Caco-2 (cell line): ENCODE measurements at regions not wholly inside any gene's neighbourhood (a gene's known extent, or its start where the extent isn't known, plus 50 kb on each side); places are given as distances from the start of the nearest gene placed in this dataset.

ENCODE experiments used
- BruUV-seq: library from RNA; stranded (reverse); fragments of 400-500 nt; replicated peaks from 2 replicates; lab custom pipeline; 2021; lab: Mats Ljungman, UMichigan
- CTCF ChIA-PET: fragments of 300-600 bp; sonication (Branson Sonifier 250); formaldehyde crosslinking; loops from one replicate; lab custom pipeline; 2022; ENCODE audit warnings: antibody characterized with exemption; lab: Charles Lee
- POLR2A ChIA-PET: fragments of 300-600 bp; sonication (Branson Sonifier 250); formaldehyde crosslinking; loops from one replicate; lab custom pipeline; 2022; ENCODE audit warnings: antibody characterized with exemption; lab: Charles Lee
- DNase-seq, 2 experiments: peaks; one replicate each; pipeline versions ENCODE4 v3.0.0 to v3.0.0-alpha.2; 2020 to 2022
- H3K27me3 ChIP-seq: replicated peaks from 2 replicates; pipeline ENCODE4 v1.6.0; 2011; ENCODE audit warnings: low read length; ENCODE audit not compliant: control insufficient read depth, insufficient read depth
- H3K36me3 ChIP-seq: 2 replicates; pipeline ENCODE4 v1.5.1; 2011; ENCODE audit warnings: low read length; ENCODE audit not compliant: control insufficient read depth, insufficient read depth
- H3K4me1 ChIP-seq: fragments of 250-450 bp; sonication (Bioruptor Pico); 2 replicates; pipeline ENCODE4 v1.5.1; 2020; ENCODE audit warnings: mild to moderate bottlenecking
- H3K4me3 ChIP-seq: 2 replicates; pipeline ENCODE4 v1.5.1; 2011; ENCODE audit warnings: low read depth, mild to moderate bottlenecking, control low read depth, low read length
- H3K9me3 ChIP-seq: fragments of 250-450 bp; sonication (Bioruptor Pico); 2 replicates; pipeline ENCODE4 v1.5.1; 2020; ENCODE audit warnings: mild to moderate bottlenecking, moderate library complexity
- H3K27ac Mint-ChIP-seq: one replicate; pipeline ENCODE4 v1.8.0; 2022; ENCODE audit warnings: mixed read lengths; ENCODE audit not compliant: unreplicated experiment
- H3K27me3 Mint-ChIP-seq: one replicate; pipeline ENCODE4 v1.8.0; 2022; ENCODE audit warnings: mixed read lengths; ENCODE audit not compliant: insufficient read depth, unreplicated experiment
- H3K36me3 Mint-ChIP-seq: one replicate; pipeline ENCODE4 v1.8.0; 2022; ENCODE audit warnings: mild to moderate bottlenecking, mixed read lengths; ENCODE audit not compliant: insufficient read depth, unreplicated experiment
- H3K4me1 Mint-ChIP-seq: one replicate; pipeline ENCODE4 v1.8.0; 2022; ENCODE audit warnings: low read depth, mixed read lengths; ENCODE audit not compliant: unreplicated experiment
- H3K4me3 Mint-ChIP-seq: one replicate; pipeline ENCODE4 v1.8.0; 2022; ENCODE audit warnings: mild to moderate bottlenecking, moderate library complexity, mixed read lengths; ENCODE audit not compliant: unreplicated experiment
- H3K9me3 Mint-ChIP-seq: one replicate; pipeline ENCODE4 v1.8.0; 2022; ENCODE audit warnings: mixed read lengths; ENCODE audit not compliant: unreplicated experiment
- intact Hi-C: fragments of 100-400 bp; cut with micrococcal nuclease; formaldehyde crosslinking; loops from one replicate; pipeline ENCODE4 v1.10.0; 2022; ENCODE audit not compliant: unreplicated experiment
- TF ChIP-seq, protein P1 (sequence below), 2 experiments: fragments of 200-600 bp in 1 of 2; IDR thresholded peaks; 1 replicate in 1 of 2; 2 replicates in 1 of 2; pipeline versions ENCODE4 v1.5.1 to v1.8.0; 2011 to 2022; ENCODE audit warnings: antibody characterized with exemption in 1 of 2, control low read depth in 1 of 2, inconsistent platforms in 1 of 2, low read depth in 1 of 2, low read length in 1 of 2, mild to moderate bottlenecking in 1 of 2, moderate library complexity in 1 of 2; ENCODE audit not compliant: insufficient read depth in 1 of 2, severe bottlenecking in 1 of 2, unreplicated experiment in 1 of 2

DNA sequence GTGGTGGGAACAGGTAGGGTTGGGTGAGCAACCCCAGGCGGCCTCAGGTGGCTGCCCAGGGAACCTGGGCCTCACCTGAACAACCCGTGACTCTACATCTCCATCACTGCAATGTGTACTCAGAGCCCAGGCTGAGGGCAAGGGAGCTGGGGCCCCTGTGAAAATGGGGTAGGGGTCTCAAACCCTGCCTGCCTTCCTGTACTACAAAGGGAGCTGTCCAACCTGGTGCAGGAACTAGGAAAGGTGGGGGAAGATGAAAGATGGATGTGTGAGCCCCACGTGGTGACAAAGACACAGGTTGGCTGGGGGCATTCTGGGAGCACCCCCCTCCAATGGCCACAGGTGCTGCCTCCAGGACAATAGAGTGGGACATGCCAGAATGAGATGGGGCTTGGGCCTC lies 62.1 kb upstream of the SLC2A12 start:
- ChIA-PET CTCF (interaction anchor here (1.2 kb wide), 1 partner anchor 9 kb away, joined by 4 read pairs; no protein-coding TSS in a partner anchor), POLR2A (no interaction called here)
- Histone ChIP-seq H3K9me3 (no peaks in the 10 kb centered on the region), H3K4me3 (no peak overlapping the region), H3K36me3 (no peaks in the 10 kb centered on the region), H3K27me3 (no peaks in the 10 kb centered on the region), H3K4me1 (no peaks in the 10 kb centered on the region)
- Mint-ChIP-seq H3K27me3 (peaks cover 3% of the 10 kb centered on the region), H3K4me3 (no peak overlapping the region), H3K9me3 (no peaks in the 10 kb centered on the region), H3K4me1 (no peaks in the 10 kb centered on the region), H3K27ac (no peak overlapping the region), H3K36me3 (no peaks in the 10 kb centered on the region)
- no TSS peak for BruUV-seq
- no peak for DNase-seq
- TF ChIP-seq, protein P1, sequence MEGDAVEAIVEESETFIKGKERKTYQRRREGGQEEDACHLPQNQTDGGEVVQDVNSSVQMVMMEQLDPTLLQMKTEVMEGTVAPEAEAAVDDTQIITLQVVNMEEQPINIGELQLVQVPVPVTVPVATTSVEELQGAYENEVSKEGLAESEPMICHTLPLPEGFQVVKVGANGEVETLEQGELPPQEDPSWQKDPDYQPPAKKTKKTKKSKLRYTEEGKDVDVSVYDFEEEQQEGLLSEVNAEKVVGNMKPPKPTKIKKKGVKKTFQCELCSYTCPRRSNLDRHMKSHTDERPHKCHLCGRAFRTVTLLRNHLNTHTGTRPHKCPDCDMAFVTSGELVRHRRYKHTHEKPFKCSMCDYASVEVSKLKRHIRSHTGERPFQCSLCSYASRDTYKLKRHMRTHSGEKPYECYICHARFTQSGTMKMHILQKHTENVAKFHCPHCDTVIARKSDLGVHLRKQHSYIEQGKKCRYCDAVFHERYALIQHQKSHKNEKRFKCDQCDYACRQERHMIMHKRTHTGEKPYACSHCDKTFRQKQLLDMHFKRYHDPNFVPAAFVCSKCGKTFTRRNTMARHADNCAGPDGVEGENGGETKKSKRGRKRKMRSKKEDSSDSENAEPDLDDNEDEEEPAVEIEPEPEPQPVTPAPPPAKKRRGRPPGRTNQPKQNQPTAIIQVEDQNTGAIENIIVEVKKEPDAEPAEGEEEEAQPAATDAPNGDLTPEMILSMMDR (IDR thresholded peaks at IDR 0.05; ENCODE audit: insufficient read depth in 1 of 2, low read depth in 1 of 2, low read length in 1 of 2, severe bottlenecking in 1 of 2, unreplicated experiment in 1 of 2): no peak
- intact Hi-C loops: no loop called here

DNA sequence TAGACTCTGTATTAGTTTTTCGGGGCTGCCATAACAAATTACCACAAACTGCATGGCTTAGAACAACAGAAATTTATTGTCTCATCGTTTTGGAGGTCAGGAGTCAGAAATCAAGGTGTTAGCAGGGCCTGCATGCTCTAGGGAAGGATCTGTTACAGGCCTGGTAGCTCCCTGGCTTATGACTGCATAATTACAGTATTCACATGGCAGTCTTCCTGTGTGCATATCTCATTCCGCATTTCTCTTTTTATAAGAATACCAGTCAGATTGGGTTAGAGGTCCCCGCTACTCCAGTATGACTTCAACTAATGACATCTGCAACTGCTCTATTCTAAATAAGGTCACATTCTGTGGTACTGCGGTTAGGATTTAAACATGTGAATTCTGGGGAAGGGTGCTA lies 59.3 kb upstream of the SLC2A12 start:
- Mint-ChIP-seq H3K4me1 (no peaks in the 10 kb centered on the region), H3K36me3 (no peaks in the 10 kb centered on the region)
- no peak for DNase-seq

DNA sequence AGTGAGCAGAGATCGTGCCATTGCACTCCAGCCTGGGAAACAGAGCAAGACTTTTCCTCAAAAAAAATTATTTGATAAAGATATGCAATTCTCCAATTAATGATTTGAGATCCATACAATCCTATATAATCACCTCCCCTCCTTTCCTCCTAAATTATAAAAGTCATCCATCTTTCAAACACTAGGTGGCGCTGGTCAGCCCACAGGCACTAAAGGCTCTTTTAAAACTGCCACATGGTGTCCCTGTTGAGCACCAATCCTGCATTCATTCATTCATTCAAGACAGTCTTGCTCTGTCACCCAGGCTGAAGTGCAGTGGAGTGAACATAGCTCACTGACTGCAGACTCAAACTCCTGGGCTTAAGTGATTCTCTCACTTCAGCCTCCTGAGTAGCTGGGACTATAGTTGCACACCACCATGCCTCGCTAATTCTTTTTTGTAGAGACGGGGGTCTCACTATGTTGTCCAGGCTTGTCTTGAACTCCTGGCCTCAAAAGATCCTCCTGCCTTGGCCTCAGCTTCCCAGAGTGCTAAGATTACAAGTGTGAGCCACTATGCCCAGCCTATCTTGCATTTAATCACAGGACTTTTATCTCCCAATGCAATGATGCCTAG lies 58.7 kb upstream of the SLC2A12 start:
- peak in 1 of 2 experiments; percentile 58 for DNase-seq
- TF ChIP-seq, protein P1 (IDR thresholded peaks at IDR 0.05; ENCODE audit: insufficient read depth in 1 of 2, low read depth in 1 of 2, low read length in 1 of 2, severe bottlenecking in 1 of 2, unreplicated experiment in 1 of 2): peak; percentile 75 to 80
- Histone ChIP-seq H3K9me3 (no peaks in the 10 kb centered on the region), H3K4me1 (peaks cover under 1% of the 10 kb centered on the region; the same call in 1 of the 2 replicates), H3K27me3 (no peaks in the 10 kb centered on the region), H3K4me3 (no peak overlapping the region), H3K36me3 (no peaks in the 10 kb centered on the region)
- no peaks in the 10 kb centered on the region for H3K36me3 Mint-ChIP-seq
- no peaks in the 10 kb centered on the region for H3K9me3 Mint-ChIP-seq
- BruUV-seq: no TSS peak
- ChIA-PET CTCF (interaction anchor here (0.6 to 1.2 kb wide), 4 partner anchors 12 to 829 kb away, joined by 3 to 5 read pairs (median 4); no protein-coding TSS in a partner anchor), POLR2A (no interaction called here)
- H3K4me3 Mint-ChIP-seq: no peak overlapping the region
- no peaks in the 10 kb centered on the region for H3K4me1 Mint-ChIP-seq
- intact Hi-C loops: loop anchor here (1.0 to 2.0 kb wide), 3 partner anchors 14 to 830 kb away; no protein-coding TSS in a partner anchor
- peaks cover 3% of the 10 kb centered on the region for H3K27me3 Mint-ChIP-seq
- H3K27ac Mint-ChIP-seq: no peak overlapping the region

More for the DNA sequence above, 59.3 kb upstream of the SLC2A12 start:
- Histone ChIP-seq H3K4me1 (no peaks in the 10 kb centered on the region), H3K9me3 (no peaks in the 10 kb centered on the region), H3K27me3 (no peaks in the 10 kb centered on the region), H3K36me3 (no peaks in the 10 kb centered on the region), H3K4me3 (no peak overlapping the region)
- intact Hi-C loops: loop anchor here (1.0 to 2.0 kb wide), 3 partner anchors 13 to 829 kb away; no protein-coding TSS in a partner anchor
- CTCF ChIA-PET: interaction anchor here (0.6 to 1.2 kb wide), 3 partner anchors 12 to 829 kb away, joined by 3 to 4 read pairs (median 3); no protein-coding TSS in a partner anchor
- TF ChIP-seq, protein P1 (IDR thresholded peaks at IDR 0.05; ENCODE audit: insufficient read depth in 1 of 2, low read depth in 1 of 2, low read length in 1 of 2, severe bottlenecking in 1 of 2, unreplicated experiment in 1 of 2): no peak
- BruUV-seq: no TSS peak
- Mint-ChIP-seq H3K9me3 (no peaks in the 10 kb centered on the region), H3K27me3 (peaks cover 3% of the 10 kb centered on the region), H3K27ac (no peak overlapping the region), H3K4me3 (no peak overlapping the region)
- POLR2A ChIA-PET: no interaction called here
